ENCODE measurements at regions not wholly inside any gene's neighbourhood (a gene's known extent, or its start where the extent isn't known, plus 50 kb on each side); places are given as distances from the start of the nearest gene placed in this dataset.

DNA sequence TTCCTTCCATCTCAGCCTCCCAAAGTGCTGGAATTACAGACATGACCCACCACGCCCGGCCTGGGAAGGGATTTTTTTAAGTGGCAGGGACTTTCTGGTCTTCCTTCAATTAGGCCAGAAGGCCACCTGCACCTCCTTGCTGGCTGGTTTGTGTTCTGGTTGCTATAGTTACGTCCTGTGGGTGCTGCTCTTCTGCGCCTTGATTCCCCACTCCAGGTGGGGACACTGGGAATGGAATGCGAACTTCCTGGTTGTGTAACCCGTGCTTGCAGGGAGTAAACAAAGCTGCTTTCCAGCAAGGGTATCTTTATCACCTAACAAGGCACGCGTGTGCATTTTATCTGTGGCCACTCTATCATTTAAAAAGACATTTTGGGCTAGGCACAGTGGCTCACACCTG lies 117.7 kb downstream of the PLEKHG1 start:
- Mint-ChIP-seq H3K27me3 (ENCODE audit: low read depth) (no peaks in the 10 kb centered on the region), H3K9me3 (no peaks in the 10 kb centered on the region), H3K4me1 (peaks cover 52% of the 10 kb centered on the region), H3K27ac (ENCODE audit: unreplicated experiment) (peak overlapping the region; percentile 94), H3K36me3 (ENCODE audit: low read depth) (peaks cover 3% of the 10 kb centered on the region), H3K4me3 (no peak overlapping the region)
- TF ChIP-seq, protein P1, sequence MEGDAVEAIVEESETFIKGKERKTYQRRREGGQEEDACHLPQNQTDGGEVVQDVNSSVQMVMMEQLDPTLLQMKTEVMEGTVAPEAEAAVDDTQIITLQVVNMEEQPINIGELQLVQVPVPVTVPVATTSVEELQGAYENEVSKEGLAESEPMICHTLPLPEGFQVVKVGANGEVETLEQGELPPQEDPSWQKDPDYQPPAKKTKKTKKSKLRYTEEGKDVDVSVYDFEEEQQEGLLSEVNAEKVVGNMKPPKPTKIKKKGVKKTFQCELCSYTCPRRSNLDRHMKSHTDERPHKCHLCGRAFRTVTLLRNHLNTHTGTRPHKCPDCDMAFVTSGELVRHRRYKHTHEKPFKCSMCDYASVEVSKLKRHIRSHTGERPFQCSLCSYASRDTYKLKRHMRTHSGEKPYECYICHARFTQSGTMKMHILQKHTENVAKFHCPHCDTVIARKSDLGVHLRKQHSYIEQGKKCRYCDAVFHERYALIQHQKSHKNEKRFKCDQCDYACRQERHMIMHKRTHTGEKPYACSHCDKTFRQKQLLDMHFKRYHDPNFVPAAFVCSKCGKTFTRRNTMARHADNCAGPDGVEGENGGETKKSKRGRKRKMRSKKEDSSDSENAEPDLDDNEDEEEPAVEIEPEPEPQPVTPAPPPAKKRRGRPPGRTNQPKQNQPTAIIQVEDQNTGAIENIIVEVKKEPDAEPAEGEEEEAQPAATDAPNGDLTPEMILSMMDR (conservative IDR thresholded peaks at IDR 0.05): no peak
- DNase-seq (ENCODE audit: low read depth, low spot score): no peak

DNA sequence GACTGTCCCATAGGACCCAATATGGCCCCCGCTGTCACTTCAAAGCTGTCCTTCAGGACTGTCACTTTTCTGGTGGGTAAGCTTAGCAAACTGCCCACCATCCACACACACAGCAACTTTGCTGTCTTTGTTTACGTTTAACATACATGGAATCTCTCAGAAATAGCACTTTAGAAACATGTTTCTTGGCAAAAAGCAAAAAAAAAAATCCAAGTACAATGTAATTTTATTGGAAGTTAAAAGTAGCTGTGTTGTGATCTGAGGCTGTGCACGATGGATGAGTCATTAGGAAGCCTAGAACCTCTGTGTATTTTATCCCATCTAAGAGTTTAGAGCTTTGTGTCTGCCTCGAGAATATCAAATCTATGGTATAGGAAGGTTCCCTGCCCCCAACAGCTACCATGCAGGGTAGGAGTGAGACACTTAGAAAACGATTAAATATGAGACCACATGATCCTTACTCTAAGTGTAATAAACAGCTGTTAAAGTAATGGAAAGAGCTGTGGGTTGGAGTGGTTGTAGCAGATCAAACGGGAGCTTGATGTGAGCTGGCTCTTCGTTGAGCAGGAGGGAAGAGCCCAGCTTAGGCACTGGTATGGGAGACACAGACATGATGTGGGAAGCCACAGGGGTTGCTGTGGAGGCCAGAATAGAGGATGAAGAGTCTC lies 119.5 kb downstream of the PLEKHG1 start:
- no peak for DNase-seq (ENCODE audit: low read depth, low spot score)
- H3K27ac Mint-ChIP-seq (ENCODE audit: unreplicated experiment): peak overlapping the region; percentile 69
- H3K9me3 Mint-ChIP-seq: no peaks in the 10 kb centered on the region
- TF ChIP-seq, protein P1 (conservative IDR thresholded peaks at IDR 0.05): no peak
- no peaks in the 10 kb centered on the region for H3K27me3 Mint-ChIP-seq (ENCODE audit: low read depth)
- peaks cover 3% of the 10 kb centered on the region for H3K36me3 Mint-ChIP-seq (ENCODE audit: low read depth)
- H3K4me3 Mint-ChIP-seq: peak overlapping the region; percentile 67
- peaks cover 51% of the 10 kb centered on the region for H3K4me1 Mint-ChIP-seq

DNA sequence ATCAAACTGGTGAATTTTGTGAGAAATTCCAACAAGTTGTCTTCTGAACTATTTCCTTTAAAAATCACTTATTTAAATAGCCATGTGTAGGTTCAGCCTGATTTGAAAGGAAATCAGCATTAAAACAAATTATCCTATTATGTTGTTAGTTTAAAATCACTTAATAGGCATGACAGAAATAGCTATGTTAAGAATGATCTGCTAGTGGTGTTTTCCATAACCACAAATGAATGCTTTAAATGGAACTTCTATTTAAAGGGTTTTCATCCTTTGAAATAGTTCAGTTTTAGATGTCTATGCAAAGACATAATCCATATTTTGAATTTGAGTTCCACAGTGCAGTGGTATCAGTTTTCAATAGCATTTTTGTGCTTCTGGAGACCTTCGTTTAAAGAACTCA lies 120.1 kb downstream of the PLEKHG1 start:
- H3K27me3 Mint-ChIP-seq (ENCODE audit: low read depth): no peaks in the 10 kb centered on the region
- peaks cover 3% of the 10 kb centered on the region for H3K36me3 Mint-ChIP-seq (ENCODE audit: low read depth)
- peaks cover 49% of the 10 kb centered on the region for H3K4me1 Mint-ChIP-seq
- H3K4me3 Mint-ChIP-seq: no peak overlapping the region
- TF ChIP-seq, protein P1 (conservative IDR thresholded peaks at IDR 0.05): no peak
- DNase-seq (ENCODE audit: low read depth, low spot score): no peak
- H3K9me3 Mint-ChIP-seq: no peaks in the 10 kb centered on the region
- no peak overlapping the region for H3K27ac Mint-ChIP-seq (ENCODE audit: unreplicated experiment)

DNA sequence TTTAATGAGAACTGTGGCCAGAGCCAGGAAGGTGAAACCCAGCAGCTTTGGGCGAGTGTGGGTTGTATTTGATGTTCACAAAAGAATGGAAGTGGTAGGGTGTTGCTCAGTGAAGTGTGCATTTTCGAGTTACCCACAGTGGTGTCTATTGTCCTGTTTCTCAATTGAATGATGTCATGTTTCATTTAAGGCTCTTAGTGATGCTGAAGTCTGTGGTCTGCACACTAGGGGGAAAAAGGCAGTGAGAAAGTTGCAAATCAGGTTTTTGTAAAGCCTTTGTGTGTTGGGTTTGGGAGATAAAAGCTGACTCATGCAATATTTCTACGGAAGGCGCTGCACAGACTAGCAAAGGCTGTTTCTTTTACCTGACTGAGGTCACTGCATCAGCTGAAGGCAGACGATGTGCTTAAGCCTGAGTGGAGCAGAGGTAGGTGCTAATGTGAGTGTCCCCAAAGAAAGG lies 121.1 kb downstream of the PLEKHG1 start:
- peak; percentile 37 for DNase-seq (ENCODE audit: low read depth, low spot score)
- peaks cover 3% of the 10 kb centered on the region for H3K36me3 Mint-ChIP-seq (ENCODE audit: low read depth)
- H3K4me3 Mint-ChIP-seq: peak overlapping the region; percentile 90
- H3K4me1 Mint-ChIP-seq: peaks cover 58% of the 10 kb centered on the region
- H3K9me3 Mint-ChIP-seq: no peaks in the 10 kb centered on the region
- no peaks in the 10 kb centered on the region for H3K27me3 Mint-ChIP-seq (ENCODE audit: low read depth)
- H3K27ac Mint-ChIP-seq (ENCODE audit: unreplicated experiment): peak overlapping the region; percentile 96
- TF ChIP-seq, protein P1 (conservative IDR thresholded peaks at IDR 0.05): peak; percentile 54

DNA sequence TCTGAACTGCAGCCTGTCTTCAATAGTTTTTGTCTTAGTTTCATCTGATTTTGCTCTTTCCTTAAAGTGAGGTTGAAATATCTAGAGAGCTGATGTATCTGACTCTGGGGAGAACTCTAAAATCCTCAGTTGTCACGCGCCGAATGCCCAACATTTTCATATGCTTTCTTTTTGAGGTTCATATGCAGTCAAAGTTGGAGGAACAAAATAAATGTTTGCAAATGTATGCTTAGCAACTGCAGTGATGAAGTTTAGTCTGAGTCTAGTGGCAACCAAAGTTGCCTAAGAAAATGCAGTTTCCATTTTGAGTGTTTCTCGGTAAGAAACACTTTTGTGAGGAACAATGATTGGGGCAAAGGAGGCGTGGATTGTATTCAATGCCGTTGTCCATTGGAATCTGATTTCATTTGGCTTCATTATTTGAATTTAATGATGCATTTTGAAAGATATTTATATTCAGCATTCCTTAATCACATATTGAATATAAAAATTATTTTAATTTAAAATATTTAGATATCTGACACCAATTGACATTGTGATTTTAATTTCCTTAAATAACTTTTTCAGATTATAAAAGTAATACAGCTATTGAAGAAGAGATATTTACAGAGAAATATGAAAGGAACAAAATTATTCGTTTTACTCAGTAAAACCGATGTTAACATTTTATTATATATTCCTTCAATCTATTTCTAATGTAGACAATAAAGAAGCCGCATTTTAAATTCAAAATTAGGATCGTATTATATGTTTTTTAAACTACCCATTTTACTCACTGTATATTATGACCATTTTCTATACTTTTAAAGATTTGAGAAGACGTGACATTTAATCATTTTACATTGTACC lies 122.0 kb downstream of the PLEKHG1 start:
- Mint-ChIP-seq H3K27ac (ENCODE audit: unreplicated experiment) (peak overlapping the region; percentile 96), H3K4me3 (peak overlapping the region; percentile 90), H3K9me3 (no peaks in the 10 kb centered on the region), H3K4me1 (peaks cover 56% of the 10 kb centered on the region), H3K36me3 (ENCODE audit: low read depth) (no peaks in the 10 kb centered on the region), H3K27me3 (ENCODE audit: low read depth) (no peaks in the 10 kb centered on the region)
- DNase-seq (ENCODE audit: low read depth, low spot score): no peak
- TF ChIP-seq, protein P1 (conservative IDR thresholded peaks at IDR 0.05): no peak

Data from neural crest cell (in vitro differentiated cells).